GM23248 (cell line): ENCODE measurements at regions not wholly inside any gene's neighbourhood (a gene's known extent, or its start where the extent isn't known, plus 50 kb on each side); places are given as distances from the start of the nearest gene placed in this dataset.

ENCODE experiments used
- DNase-seq: peaks from one replicate; pipeline ENCODE4 v3.0.0-alpha.2; 2015
- H2AFZ ChIP-seq: fragments of 200-600 bp; sonication (generic); 2 replicates; pipeline ENCODE4 v1.6.1; 2016; ENCODE audit warnings: antibody characterized with exemption
- H3F3A ChIP-seq: fragments of 200-600 bp; sonication (generic); 2 replicates; pipeline ENCODE4 v1.6.1; 2016; ENCODE audit warnings: mild to moderate bottlenecking, antibody characterized with exemption, mixed run types; ENCODE audit not compliant: insufficient read depth
- H3K27ac ChIP-seq: fragments of 200-600 bp; sonication (generic); 2 replicates; pipeline ENCODE4 v1.5.1; 2016; ENCODE audit warnings: mild to moderate bottlenecking
- H3K27me3 ChIP-seq: fragments of 200-600 bp; sonication (generic); replicated peaks from 2 replicates; pipeline ENCODE4 v1.6.1; 2016; ENCODE audit warnings: mild to moderate bottlenecking; ENCODE audit not compliant: insufficient read depth
- H3K36me3 ChIP-seq: fragments of 200-600 bp; sonication (generic); 2 replicates; pipeline ENCODE4 v1.6.1; 2016; ENCODE audit warnings: low read depth, mild to moderate bottlenecking
- H3K4me1 ChIP-seq: fragments of 200-600 bp; sonication (generic); 2 replicates; pipeline ENCODE4 v1.6.1; 2016; ENCODE audit warnings: mild to moderate bottlenecking; ENCODE audit not compliant: insufficient read depth
- H3K4me2 ChIP-seq: fragments of 200-600 bp; sonication (generic); one replicate; pipeline ENCODE4 v1.6.1; 2016; ENCODE audit warnings: mild to moderate bottlenecking; ENCODE audit not compliant: unreplicated experiment
- H3K4me3 ChIP-seq: fragments of 200-600 bp; sonication (generic); 2 replicates; pipeline ENCODE4 v1.5.1; 2016; ENCODE audit warnings: mild to moderate bottlenecking
- H3K79me2 ChIP-seq: fragments of 200-600 bp; sonication (generic); 2 replicates; pipeline ENCODE4 v1.6.1; 2016; ENCODE audit warnings: mild to moderate bottlenecking; ENCODE audit not compliant: insufficient read depth
- H3K9ac ChIP-seq: fragments of 200-600 bp; sonication (generic); 2 replicates; pipeline ENCODE4 v1.6.1; 2016; ENCODE audit warnings: mild to moderate bottlenecking
- H3K9me2 ChIP-seq: fragments of 200-600 bp; sonication (generic); 2 replicates; pipeline ENCODE4 v1.6.1; 2016; ENCODE audit warnings: mixed run types, mild to moderate bottlenecking, moderate library complexity; ENCODE audit not compliant: insufficient read depth
- H3K9me3 ChIP-seq: fragments of 200-600 bp; sonication (generic); one replicate; pipeline ENCODE4 v1.6.1; 2017; ENCODE audit warnings: low read depth
- H4K20me1 ChIP-seq: fragments of 200-600 bp; sonication (generic); 2 replicates; pipeline ENCODE4 v1.6.0; 2016; ENCODE audit not compliant: insufficient read depth
- EZH2 ChIP-seq: fragments of 200-600 bp; sonication (generic); IDR thresholded peaks from 2 replicates; pipeline ENCODE4 v1.6.1; 2018; ENCODE audit warnings: antibody characterized with exemption, mild to moderate bottlenecking; ENCODE audit not compliant: insufficient read depth, poor library complexity, severe bottlenecking
- EZH2phosphoT487 ChIP-seq: fragments of 200-600 bp; sonication (generic); IDR thresholded peaks from 2 replicates; pipeline ENCODE4 v1.6.1; 2018; ENCODE audit warnings: antibody characterized with exemption, moderate library complexity, mild to moderate bottlenecking, low read depth; ENCODE audit not compliant: insufficient read depth
- WGBS, 2 experiments: methylation state at CpG; one replicate each; pipeline ENCODE4 v1.1.6; 2015 to 2017; ENCODE audit warnings: low lambda C conversion rate in 2 of 2, low coverage in 1 of 2; ENCODE audit errors: missing lambda C conversion rate in 2 of 2; 5-methylcytosine and 5-hydroxymethylcytosine counted together
- in situ Hi-C: fragments of 300-500 bp; cut with MboI; formaldehyde crosslinking; loops from 2 replicates; pipeline ENCODE4 v1.15.0; 2020

DNA sequence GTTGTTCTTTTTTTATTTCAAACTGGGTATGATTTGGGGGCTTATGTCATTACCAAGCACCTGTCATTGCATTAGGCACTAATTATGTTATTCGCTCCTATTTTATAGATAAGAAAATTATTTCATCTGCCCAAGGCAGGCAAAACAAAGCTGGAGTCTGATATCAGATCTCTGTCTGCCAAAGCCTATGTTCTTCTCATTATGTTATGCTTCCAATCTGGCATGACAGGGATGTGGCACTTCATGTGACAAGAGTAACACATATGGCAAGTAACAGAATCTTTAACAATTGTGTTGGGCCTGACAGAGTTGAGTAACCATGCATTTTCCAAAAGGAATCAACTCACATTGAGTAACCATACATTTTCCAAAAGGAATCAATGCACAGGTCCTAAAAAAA, 61.2 kb upstream of the TOM1L1 start:
- Histone ChIP-seq H3F3A (no peaks in the 10 kb centered on the region), H3K27me3 (no peaks in the 10 kb centered on the region), H3K9me2 (no peaks in the 10 kb centered on the region), H3K79me2 (no peaks in the 10 kb centered on the region), H4K20me1 (no peaks in the 10 kb centered on the region), H2AFZ (no peak overlapping the region), H3K9ac (no peak overlapping the region), H3K9me3 (no peaks in the 10 kb centered on the region), H3K4me1 (no peaks in the 10 kb centered on the region), H3K4me2 (no peak overlapping the region), H3K27ac (no peak overlapping the region), H3K4me3 (no peak overlapping the region), H3K36me3 (no peaks in the 10 kb centered on the region)
- TF ChIP-seq EZH2phosphoT487 (no peak), EZH2 (no peak)
- 53 to 54% methylated on average over 1 of the region's 1 CpG for WGBS, 2 experiments
- in situ Hi-C loops: no loop called here
- no peak for DNase-seq

DNA sequence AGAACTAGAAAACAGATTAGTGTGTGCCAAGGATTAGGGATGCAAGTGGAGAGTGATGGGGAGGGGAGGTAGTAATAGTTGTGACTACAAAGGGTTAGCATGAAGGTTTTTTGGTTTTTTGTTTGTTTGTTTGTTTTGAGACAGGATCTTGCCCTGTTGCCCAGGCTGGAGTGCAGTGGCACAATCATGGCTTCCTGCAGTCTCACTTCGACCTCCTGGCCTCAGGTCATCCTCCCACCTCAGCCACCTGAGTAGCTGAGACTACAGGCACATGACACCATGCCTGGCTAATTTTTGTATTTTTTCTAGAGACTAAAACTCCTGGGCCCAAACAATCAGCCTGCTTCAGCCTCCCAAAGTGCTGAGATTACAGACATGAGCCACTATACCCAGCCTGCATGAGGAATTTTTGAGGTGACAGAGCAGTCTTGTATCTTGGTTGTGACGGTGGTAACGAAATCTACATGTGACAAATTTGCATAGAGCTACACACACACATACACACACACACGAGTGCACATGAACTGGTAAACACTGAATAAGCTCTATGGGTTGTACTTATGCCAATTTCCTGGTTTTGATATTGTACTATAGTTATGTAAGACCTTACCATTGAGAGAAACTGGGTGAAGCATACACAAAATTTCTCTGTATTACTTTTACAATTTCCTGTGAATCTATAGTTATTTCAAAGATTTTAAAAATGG, 59.6 kb upstream of the TOM1L1 start:
- DNase-seq: no peak
- Histone ChIP-seq H3K4me1 (no peaks in the 10 kb centered on the region), H3K36me3 (no peaks in the 10 kb centered on the region), H3K79me2 (no peaks in the 10 kb centered on the region), H3K27ac (no peak overlapping the region), H3K9me2 (no peaks in the 10 kb centered on the region), H2AFZ (no peak overlapping the region), H3F3A (no peaks in the 10 kb centered on the region), H3K9me3 (no peaks in the 10 kb centered on the region), H4K20me1 (no peaks in the 10 kb centered on the region), H3K4me2 (no peak overlapping the region), H3K27me3 (no peaks in the 10 kb centered on the region), H3K9ac (no peak overlapping the region), H3K4me3 (no peak overlapping the region)
- in situ Hi-C loops: no loop called here
- TF ChIP-seq EZH2phosphoT487: no peak
- TF ChIP-seq EZH2: no peak
- 11 to 17% methylated on average over 4 of the region's 4 CpGs for WGBS, 2 experiments

DNA sequence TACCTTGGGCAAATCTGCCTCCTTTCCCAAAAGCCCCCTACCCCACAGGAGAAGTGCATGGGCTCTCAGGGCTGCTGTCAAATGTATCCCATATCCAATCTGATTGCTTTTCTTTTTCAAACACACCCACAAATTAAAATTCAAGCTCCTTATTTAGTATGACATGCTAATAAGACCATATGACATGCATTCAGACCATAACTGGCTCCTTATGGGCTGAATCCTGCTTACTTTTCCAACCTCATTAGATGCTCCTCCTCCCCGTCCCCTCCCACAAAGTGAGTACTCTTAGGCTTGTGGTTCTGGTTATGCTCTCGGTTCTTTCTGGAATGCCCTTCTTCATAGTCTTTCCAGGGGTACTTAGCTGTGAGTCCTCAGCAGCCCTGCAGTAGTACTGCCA, 59.0 kb upstream of the TOM1L1 start:
- no peak overlapping the region for H3K4me2 ChIP-seq
- H3K4me3 ChIP-seq: no peak overlapping the region
- no peak overlapping the region for H3K9ac ChIP-seq
- in situ Hi-C loops: no loop called here
- no peaks in the 10 kb centered on the region for H3K36me3 ChIP-seq
- H2AFZ ChIP-seq: no peak overlapping the region
- no peaks in the 10 kb centered on the region for H3K9me2 ChIP-seq
- H3K4me1 ChIP-seq: no peaks in the 10 kb centered on the region
- H3K27ac ChIP-seq: no peak overlapping the region
- no peak for DNase-seq
- H3K27me3 ChIP-seq: no peaks in the 10 kb centered on the region
- H3K9me3 ChIP-seq: no peaks in the 10 kb centered on the region
- no peaks in the 10 kb centered on the region for H3K79me2 ChIP-seq
- no peaks in the 10 kb centered on the region for H3F3A ChIP-seq
- TF ChIP-seq EZH2: no peak
- no peak for TF ChIP-seq EZH2phosphoT487
- 0 to 4% methylated on average over 2 of the region's 2 CpGs for whole genome bisulfite sequencing, 2 experiments
- no peaks in the 10 kb centered on the region for H4K20me1 ChIP-seq

DNA sequence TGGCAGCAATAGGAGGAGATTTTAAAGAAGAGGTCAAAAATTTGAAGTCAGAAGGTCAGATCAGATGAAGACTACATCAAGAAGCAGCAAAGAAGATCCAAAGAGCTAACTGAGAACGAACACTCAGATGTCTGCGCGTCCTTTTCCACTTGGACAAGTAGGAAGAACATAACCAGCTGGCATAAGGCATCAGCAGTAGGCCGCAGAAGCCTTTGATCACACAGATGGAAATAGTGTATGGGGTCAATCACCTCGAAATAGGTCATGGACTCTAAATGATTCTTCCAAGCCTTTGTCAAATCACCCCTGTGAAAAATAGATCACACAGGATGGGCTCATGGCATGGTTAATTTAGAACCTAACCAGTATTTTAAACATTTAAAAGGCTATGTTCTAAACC, 56.4 kb upstream of the TOM1L1 start:
- WGBS, 2 experiments: 23 to 25% methylated on average over 5 of the region's 5 CpGs
- Histone ChIP-seq H4K20me1 (no peaks in the 10 kb centered on the region), H3K36me3 (no peaks in the 10 kb centered on the region), H3K4me2 (no peak overlapping the region), H3K79me2 (no peaks in the 10 kb centered on the region), H3K27me3 (no peaks in the 10 kb centered on the region), H3K4me1 (no peaks in the 10 kb centered on the region), H3K27ac (no peak overlapping the region), H2AFZ (no peak overlapping the region), H3K4me3 (no peak overlapping the region), H3F3A (no peaks in the 10 kb centered on the region), H3K9ac (no peak overlapping the region), H3K9me3 (no peaks in the 10 kb centered on the region), H3K9me2 (no peaks in the 10 kb centered on the region)
- TF ChIP-seq EZH2phosphoT487: no peak
- no peak for TF ChIP-seq EZH2
- in situ Hi-C loops: no loop called here
- no peak for DNase-seq
